ENCODE measurements at regions not wholly inside any gene's neighbourhood (a gene's known extent, or its start where the extent isn't known, plus 50 kb on each side); places are given as distances from the start of the nearest gene placed in this dataset.
A peak's percentile ranks its signal among the peaks of the same experiment; 100 is the strongest.

DNA sequence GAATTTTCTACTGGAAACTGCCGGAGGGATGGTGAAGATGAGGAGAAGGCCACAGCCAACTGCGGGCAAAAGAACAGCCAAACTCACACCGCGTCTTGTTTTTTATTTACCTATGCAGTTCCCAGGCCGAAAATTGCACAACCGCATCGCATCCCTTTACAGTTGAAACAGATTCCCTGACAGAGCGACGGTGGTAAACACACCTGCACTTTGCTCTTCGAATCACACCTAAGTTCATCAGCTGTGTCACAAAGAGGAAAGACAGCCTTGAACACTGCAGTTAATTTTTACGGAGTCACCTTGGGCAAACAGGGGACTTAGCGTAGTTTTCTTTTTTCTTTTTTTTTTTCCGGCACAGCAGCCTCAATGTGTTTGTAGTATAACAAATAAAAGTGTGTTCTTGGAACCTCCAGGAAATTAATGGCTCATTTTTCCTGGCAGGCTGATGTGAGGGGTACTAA is 272.0 kb upstream of the DIO3 start (continued):
- peak; percentile 47 for TF ChIP-seq ZNF644 (CRISPR knock-in tag; IDR thresholded peaks at IDR 0.05; ENCODE audit: low read depth)
- 0 out of 2 replicates have a peak, but pooled peaks have one; percentile 58 for TF ChIP-seq ISX (CRISPR knock-in tag; conservative IDR thresholded peaks at IDR 0.05)
- TF ChIP-seq NR1H2 (CRISPR knock-in tag; IDR thresholded peaks at IDR 0.05; ENCODE audit: borderline replicate concordance, low read depth), result no peak
- TF ChIP-seq ZNF674 (CRISPR knock-in tag; IDR thresholded peaks at IDR 0.05; ENCODE audit: low read depth), result no peak
- TF ChIP-seq MIER3 (CRISPR knock-in tag; IDR thresholded peaks at IDR 0.05; ENCODE audit: borderline replicate concordance), result peak; percentile 36; the same call in 1 of the 2 replicates
- no peak for TF ChIP-seq ZNF770 (CRISPR knock-in tag; IDR thresholded peaks at IDR 0.05)
- no peak for TF ChIP-seq TFDP1 (CRISPR knock-in tag; IDR thresholded peaks at IDR 0.05; ENCODE audit: borderline replicate concordance)
- TF ChIP-seq FOXM1 (CRISPR knock-in tag; IDR thresholded peaks at IDR 0.05), result no peak
- TF ChIP-seq ZNF367 (CRISPR knock-in tag; IDR thresholded peaks at IDR 0.05; ENCODE audit: borderline replicate concordance), result no peak
- no peak for TF ChIP-seq ZNF207 (IDR thresholded peaks at IDR 0.05; ENCODE audit: borderline replicate concordance)
- no peak for TF ChIP-seq POLR2A (IDR thresholded peaks at IDR 0.05; ENCODE audit: insufficient read depth in 1 of 2, low read depth in 2 of 2, low read length in 2 of 2)
- TF ChIP-seq, protein P1, sequence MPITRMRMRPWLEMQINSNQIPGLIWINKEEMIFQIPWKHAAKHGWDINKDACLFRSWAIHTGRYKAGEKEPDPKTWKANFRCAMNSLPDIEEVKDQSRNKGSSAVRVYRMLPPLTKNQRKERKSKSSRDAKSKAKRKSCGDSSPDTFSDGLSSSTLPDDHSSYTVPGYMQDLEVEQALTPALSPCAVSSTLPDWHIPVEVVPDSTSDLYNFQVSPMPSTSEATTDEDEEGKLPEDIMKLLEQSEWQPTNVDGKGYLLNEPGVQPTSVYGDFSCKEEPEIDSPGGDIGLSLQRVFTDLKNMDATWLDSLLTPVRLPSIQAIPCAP (CRISPR knock-in tag; IDR thresholded peaks at IDR 0.05; ENCODE audit: low read depth), result no peak
- TF ChIP-seq ZNF569 (CRISPR knock-in tag; IDR thresholded peaks at IDR 0.05; ENCODE audit: borderline replicate concordance), result peak; percentile 57; the same call in 1 of the 2 replicates
- TF ChIP-seq EED (CRISPR knock-in tag; IDR thresholded peaks at IDR 0.05), result no peak
- TF ChIP-seq ZNF670 (CRISPR knock-in tag; IDR thresholded peaks at IDR 0.05; ENCODE audit: borderline replicate concordance), result peak; percentile 57; the same call in 1 of the 2 replicates
- TF ChIP-seq CBFB (CRISPR knock-in tag; IDR thresholded peaks at IDR 0.05), result peak; percentile 80; the same call in 1 of the 2 replicates
- TF ChIP-seq FOXK1 (CRISPR knock-in tag; IDR thresholded peaks at IDR 0.05; ENCODE audit: borderline replicate concordance, low read depth), result peak; percentile 97
- peak; percentile 98 for TF ChIP-seq ARID5B (CRISPR knock-in tag; IDR thresholded peaks at IDR 0.05)
- TF ChIP-seq SIN3A (IDR thresholded peaks at IDR 0.05; ENCODE audit: borderline replicate concordance, low read depth, low read length), result no peak
- TF ChIP-seq TCF12 (IDR thresholded peaks at IDR 0.05), result no peak
- TF ChIP-seq TCF12 (CRISPR knock-in tag; IDR thresholded peaks at IDR 0.05), result peak; percentile 97
- 0 out of 2 replicates have a peak, but pooled peaks have one; percentile 6 for TF ChIP-seq PAF1 (CRISPR knock-in tag; IDR thresholded peaks at IDR 0.05)
- TF ChIP-seq, protein P2, sequence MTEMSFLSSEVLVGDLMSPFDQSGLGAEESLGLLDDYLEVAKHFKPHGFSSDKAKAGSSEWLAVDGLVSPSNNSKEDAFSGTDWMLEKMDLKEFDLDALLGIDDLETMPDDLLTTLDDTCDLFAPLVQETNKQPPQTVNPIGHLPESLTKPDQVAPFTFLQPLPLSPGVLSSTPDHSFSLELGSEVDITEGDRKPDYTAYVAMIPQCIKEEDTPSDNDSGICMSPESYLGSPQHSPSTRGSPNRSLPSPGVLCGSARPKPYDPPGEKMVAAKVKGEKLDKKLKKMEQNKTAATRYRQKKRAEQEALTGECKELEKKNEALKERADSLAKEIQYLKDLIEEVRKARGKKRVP (CRISPR knock-in tag; IDR thresholded peaks at IDR 0.05), result peak in 1 of 2 experiments; percentile 80; a peak in 2 of 4 replicates
